Fibroblast of villous mesenchyme (primary cell): ENCODE measurements at regions not wholly inside any gene's neighbourhood (a gene's known extent, or its start where the extent isn't known, plus 50 kb on each side); places are given as distances from the start of the nearest gene placed in this dataset.
"Not testable (repeated sequence)": the region's sequence is repeated elsewhere in the genome, so short reads cannot be mapped to it uniquely, and the experiment has no call there.

Source experiments
- DNase-seq: peaks from one replicate; pipeline ENCODE4 v3.0.0-alpha.2; 2010; ENCODE audit warnings: low read depth
- H3K4me3 ChIP-seq: 2 replicates; pipeline ENCODE4 v1.5.1; 2011; ENCODE audit warnings: low read depth, mild to moderate bottlenecking, low read length
- TF ChIP-seq, protein P1 (sequence below): IDR thresholded peaks from 2 replicates; pipeline ENCODE4 v1.5.1; 2012; ENCODE audit warnings: low read depth, mild to moderate bottlenecking, low read length; ENCODE audit not compliant: insufficient read depth

DNA sequence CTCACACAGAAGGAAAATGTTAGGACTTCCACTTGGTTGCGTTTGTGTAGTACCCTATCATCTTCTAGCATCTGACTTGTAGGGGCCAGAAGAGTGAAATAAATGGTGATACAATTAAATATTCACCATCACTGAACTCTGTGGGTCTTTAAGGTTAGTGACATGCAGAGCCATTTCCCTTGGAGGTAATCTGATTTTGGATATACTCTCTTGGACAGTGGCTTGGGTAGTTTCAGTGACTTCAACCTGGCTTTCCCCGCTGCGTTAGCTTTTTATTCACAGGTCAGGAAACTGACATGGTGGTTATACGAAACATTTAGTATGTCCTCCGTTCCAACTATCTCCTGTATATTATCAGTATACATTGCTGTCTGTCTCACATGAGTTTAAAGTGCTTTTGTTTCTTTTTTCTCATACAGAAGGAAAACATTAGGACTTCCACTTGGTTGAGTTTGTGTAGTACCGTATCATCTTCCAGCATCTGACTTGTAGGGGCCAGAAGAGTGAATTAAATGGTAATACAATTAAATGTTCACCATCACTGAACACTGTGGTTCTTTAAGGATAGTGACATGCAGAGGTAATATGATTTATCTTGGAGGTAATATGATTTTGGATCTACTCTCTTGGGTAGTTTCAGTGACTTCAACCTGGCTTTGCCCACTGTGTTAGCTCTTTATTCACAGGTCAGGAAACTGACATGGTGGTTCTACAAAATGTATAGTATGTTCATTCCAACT is 883.6 kb downstream of the TAF11L14 start:
- TF ChIP-seq, protein P1, sequence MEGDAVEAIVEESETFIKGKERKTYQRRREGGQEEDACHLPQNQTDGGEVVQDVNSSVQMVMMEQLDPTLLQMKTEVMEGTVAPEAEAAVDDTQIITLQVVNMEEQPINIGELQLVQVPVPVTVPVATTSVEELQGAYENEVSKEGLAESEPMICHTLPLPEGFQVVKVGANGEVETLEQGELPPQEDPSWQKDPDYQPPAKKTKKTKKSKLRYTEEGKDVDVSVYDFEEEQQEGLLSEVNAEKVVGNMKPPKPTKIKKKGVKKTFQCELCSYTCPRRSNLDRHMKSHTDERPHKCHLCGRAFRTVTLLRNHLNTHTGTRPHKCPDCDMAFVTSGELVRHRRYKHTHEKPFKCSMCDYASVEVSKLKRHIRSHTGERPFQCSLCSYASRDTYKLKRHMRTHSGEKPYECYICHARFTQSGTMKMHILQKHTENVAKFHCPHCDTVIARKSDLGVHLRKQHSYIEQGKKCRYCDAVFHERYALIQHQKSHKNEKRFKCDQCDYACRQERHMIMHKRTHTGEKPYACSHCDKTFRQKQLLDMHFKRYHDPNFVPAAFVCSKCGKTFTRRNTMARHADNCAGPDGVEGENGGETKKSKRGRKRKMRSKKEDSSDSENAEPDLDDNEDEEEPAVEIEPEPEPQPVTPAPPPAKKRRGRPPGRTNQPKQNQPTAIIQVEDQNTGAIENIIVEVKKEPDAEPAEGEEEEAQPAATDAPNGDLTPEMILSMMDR = no peak
- no peak for DNase-seq
- no peak overlapping the region for H3K4me3 ChIP-seq

DNA sequence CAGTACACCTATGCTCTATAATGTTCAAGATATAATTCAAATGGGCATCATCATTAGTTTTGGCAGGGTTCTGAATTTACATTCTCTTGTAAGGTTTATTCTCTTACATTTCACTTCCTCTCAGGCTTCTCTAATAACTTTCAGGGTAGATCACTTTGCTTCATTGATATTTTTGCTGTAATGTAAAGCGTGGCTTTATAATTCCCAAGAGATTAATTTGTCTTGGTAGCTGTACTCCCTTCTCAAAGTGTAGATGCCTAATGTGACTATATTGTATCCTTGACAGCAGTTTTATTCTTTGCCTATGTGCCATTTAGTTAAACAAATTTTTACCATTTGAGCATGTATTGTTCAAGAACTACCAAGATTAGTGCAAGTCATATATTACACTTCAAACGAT is 889.1 kb downstream of the TAF11L14 start:
- DNase-seq = no peak
- TF ChIP-seq, protein P1 = no peak
- H3K4me3 ChIP-seq = no peak overlapping the region

DNA sequence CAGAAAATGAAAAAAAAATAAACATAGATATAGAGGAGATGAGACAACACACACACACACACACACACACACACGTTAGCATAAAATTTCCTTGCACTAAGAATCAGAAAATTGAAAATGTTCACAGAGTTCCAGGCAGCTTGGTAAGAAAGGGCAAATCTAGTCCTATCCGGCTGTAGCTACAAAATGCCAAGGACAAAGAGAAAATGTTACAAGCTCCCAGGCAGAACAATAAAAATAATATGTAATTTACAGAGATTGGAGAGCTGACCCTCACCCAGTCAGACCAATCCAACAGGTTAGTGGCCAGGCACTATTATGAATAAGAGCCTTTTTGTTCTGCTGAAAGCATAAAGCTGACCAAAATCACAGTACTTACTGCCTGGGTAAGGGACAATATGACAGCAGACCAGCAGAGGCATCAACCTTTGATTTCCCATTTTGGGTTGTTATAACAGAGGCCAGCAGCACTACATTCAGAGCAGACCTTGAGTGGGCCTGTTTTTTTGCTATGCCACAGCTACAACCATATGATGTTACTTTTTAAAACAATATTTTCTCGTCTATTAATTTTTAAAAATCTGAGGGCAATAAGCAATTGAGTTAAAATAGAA is 892.6 kb downstream of the TAF11L14 start:
- no peak overlapping the region for H3K4me3 ChIP-seq
- no peak for DNase-seq
- TF ChIP-seq, protein P1 = no peak

DNA sequence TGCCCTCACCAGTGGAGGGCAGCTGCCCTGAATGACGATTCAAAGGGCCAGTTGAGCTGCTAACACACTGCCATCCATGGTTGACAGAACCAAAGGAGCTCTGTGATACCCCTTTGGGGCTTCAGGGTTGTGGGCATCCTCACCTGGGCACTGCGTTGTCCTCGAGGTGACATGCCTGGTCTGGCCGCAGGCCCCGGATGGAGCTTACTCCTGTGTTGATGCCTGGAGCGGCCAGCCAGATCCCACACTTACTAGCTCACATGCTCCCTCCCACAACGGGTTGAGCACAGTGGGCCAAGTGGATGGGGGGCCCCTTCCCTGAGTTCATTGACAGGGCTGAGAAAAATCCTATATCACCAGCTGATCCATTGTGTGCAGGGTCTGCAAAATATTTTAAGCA is 898.9 kb downstream of the TAF11L14 start:
- H3K4me3 ChIP-seq = no peak overlapping the region
- TF ChIP-seq, protein P1 = no peak
- no peak for DNase-seq

DNA sequence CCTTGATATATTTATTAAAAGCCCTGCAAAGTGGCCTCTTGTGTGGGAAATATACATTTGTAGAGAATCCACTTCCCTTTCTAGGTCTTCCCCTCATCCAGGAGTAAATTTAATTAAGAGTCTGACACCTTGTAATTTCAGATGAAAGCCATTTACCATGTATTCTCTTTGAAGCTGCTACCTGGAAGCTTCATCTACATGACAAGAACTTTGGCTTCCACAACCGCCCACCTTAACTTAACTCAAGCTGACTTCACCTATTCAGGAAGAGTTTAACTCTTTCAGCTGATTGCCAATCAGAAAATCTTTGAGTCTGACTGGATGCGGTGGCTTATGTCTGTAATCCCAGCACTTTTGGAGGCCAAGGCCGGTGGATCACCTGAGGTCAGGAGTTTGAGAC is 899.9 kb downstream of the TAF11L14 start:
- TF ChIP-seq, protein P1 = no peak
- H3K4me3 ChIP-seq = no peak overlapping the region
- no peak for DNase-seq

DNA sequence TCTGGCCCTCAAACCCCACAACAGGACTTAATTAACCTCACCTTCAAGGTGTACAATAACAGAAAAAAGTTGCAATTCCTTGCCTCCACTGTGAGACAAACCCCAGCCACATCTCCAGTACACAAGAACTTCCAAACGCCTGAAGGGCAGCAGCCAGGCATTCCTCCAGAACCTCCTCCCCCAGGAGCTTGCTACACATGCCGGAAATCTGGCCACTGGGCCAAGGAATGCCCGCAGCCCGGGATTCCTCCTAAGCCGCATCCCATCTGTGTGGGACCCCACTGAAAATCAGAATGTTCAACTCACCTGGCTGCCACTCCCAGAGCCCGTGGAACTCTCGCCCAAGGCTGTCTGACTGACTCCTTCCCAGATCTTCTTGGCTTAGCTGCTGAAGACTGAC is 901.5 kb downstream of the TAF11L14 start:
- not testable (repeated sequence) for DNase-seq, H3K4me3 ChIP-seq

DNA sequence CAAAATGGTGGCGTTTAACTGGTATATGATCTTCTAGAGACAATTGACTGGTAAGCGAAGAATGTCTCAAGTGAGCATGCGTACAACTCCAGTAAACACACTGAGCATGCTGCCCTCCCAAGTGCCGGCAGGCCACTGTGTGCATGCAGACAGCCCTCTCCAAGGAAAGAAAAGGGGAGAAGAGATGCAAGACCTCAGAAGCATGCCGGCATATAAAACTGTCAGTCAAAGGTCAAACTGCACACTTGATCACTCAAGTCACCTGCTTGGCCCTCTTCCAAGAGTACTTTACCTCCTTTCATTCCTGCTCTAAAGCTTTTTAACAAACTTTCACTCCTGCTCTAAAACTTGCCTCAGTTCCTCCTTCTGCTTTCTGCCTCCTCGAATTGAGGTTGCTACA is 910.2 kb downstream of the TAF11L14 start:
- DNase-seq = no peak
- no peak overlapping the region for H3K4me3 ChIP-seq
- TF ChIP-seq, protein P1 = no peak
